Mesothelial cell of epicardium (in vitro differentiated cells): ENCODE measurements at regions not wholly inside any gene's neighbourhood (a gene's known extent, or its start where the extent isn't known, plus 50 kb on each side); places are given as distances from the start of the nearest gene placed in this dataset.

ENCODE experiments used
- DNase-seq, 2 experiments: peaks; one replicate each; pipeline ENCODE4 v3.0.0; 2021; ENCODE audit warnings: low spot score in 2 of 2; ENCODE audit not compliant: unreplicated experiment in 2 of 2
- H3K27ac Mint-ChIP-seq: 2 replicates; pipeline ENCODE4 v1.8.0; 2021; ENCODE audit warnings: mixed read lengths
- H3K27me3 Mint-ChIP-seq: 2 replicates; pipeline ENCODE4 v1.8.0; 2021; ENCODE audit warnings: low read depth, mixed read lengths
- H3K36me3 Mint-ChIP-seq: 2 replicates; pipeline ENCODE4 v1.8.0; 2021; ENCODE audit warnings: mixed read lengths
- H3K4me1 Mint-ChIP-seq: 2 replicates; pipeline ENCODE4 v1.8.0; 2021; ENCODE audit warnings: mixed read lengths
- H3K4me3 Mint-ChIP-seq: 2 replicates; pipeline ENCODE4 v1.8.0; 2021; ENCODE audit warnings: mild to moderate bottlenecking, moderate library complexity, mixed read lengths
- H3K9me3 Mint-ChIP-seq: 2 replicates; pipeline ENCODE4 v1.8.0; 2021; ENCODE audit warnings: mixed read lengths
- TF ChIP-seq, protein P1 (sequence below): fragments of 200-600 bp; sonication (generic); IDR thresholded peaks from one replicate; pipeline ENCODE4 v1.5.0; 2021; ENCODE audit warnings: antibody characterized with exemption; ENCODE audit not compliant: unreplicated experiment

DNA sequence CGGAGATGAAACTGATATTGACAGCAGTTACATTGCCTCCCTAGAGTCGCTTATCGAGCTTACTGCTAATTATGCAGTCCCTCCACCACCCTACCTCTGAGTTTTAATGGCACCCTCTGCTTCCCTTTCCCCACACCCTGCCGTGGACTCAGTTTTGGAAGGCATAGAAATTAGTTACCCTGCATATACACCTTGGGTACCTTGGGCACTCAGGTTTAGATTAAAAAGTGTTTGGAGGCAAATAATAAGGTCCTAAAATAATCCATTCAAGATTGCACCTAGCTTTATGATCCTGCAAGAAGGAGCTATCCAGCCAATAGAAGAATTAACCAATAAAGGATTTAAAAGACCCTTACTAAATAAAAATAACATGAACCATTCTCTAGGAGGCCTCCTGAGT lies 117.8 kb upstream of the AGBL1 start:
- no peaks in the 10 kb centered on the region for H3K9me3 Mint-ChIP-seq
- DNase-seq = no peak
- H3K27me3 Mint-ChIP-seq = peaks cover 20% of the 10 kb centered on the region
- no peaks in the 10 kb centered on the region for H3K36me3 Mint-ChIP-seq
- no peak overlapping the region for H3K27ac Mint-ChIP-seq
- no peak overlapping the region for H3K4me3 Mint-ChIP-seq
- H3K4me1 Mint-ChIP-seq = no peaks in the 10 kb centered on the region
- TF ChIP-seq, protein P1, sequence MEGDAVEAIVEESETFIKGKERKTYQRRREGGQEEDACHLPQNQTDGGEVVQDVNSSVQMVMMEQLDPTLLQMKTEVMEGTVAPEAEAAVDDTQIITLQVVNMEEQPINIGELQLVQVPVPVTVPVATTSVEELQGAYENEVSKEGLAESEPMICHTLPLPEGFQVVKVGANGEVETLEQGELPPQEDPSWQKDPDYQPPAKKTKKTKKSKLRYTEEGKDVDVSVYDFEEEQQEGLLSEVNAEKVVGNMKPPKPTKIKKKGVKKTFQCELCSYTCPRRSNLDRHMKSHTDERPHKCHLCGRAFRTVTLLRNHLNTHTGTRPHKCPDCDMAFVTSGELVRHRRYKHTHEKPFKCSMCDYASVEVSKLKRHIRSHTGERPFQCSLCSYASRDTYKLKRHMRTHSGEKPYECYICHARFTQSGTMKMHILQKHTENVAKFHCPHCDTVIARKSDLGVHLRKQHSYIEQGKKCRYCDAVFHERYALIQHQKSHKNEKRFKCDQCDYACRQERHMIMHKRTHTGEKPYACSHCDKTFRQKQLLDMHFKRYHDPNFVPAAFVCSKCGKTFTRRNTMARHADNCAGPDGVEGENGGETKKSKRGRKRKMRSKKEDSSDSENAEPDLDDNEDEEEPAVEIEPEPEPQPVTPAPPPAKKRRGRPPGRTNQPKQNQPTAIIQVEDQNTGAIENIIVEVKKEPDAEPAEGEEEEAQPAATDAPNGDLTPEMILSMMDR = no peak

DNA sequence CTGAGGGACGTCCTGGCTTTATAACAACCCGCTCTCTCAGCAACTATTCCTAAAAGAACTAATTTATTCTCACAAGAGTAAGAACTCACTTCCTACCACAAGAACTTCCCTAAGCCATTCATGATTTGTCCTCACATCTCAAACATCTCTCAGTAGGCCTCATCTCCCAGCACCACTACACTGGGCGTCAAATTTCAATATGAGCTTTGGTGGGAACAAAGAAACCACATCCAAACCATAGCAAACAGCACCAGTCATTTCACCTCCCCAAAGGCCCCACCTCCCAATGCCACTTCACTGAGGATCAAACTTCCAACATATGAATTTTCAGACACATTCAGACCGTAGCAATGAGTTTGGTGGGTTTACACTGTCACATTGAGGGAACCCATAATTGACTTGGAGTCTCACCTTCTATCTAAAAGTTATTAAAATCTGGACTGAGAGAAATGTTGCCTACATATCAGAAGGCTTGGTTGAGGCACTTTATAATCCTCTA lies 116.4 kb upstream of the AGBL1 start:
- TF ChIP-seq, protein P1 = no peak
- no peaks in the 10 kb centered on the region for H3K4me1 Mint-ChIP-seq
- DNase-seq = no peak
- H3K27ac Mint-ChIP-seq = no peak overlapping the region
- peaks cover 20% of the 10 kb centered on the region for H3K27me3 Mint-ChIP-seq
- H3K36me3 Mint-ChIP-seq = no peaks in the 10 kb centered on the region
- H3K4me3 Mint-ChIP-seq = no peak overlapping the region
- H3K9me3 Mint-ChIP-seq = no peaks in the 10 kb centered on the region

DNA sequence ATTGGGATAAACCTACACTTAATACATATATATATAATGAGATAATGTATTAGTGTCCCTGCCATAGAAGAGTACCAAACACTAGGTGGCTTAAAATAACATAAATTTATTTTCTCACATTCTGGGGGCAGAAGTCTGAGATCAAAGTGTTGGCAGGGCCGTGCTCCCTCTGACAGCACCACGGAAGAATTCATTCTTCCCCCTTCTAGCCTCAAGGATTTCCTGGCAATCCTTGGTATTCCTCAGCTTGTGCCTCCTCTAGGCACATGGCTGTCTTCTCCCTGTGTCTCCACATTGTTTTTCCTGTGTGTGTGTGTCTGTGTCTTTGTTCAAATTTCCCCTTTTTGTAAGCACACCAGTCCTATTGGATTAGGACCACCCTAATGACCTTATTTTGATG lies 115.2 kb upstream of the AGBL1 start:
- Mint-ChIP-seq H3K9me3 (no peaks in the 10 kb centered on the region), H3K4me1 (no peaks in the 10 kb centered on the region), H3K4me3 (no peak overlapping the region), H3K27me3 (peaks cover 18% of the 10 kb centered on the region), H3K36me3 (no peaks in the 10 kb centered on the region), H3K27ac (no peak overlapping the region)
- DNase-seq = no peak
- TF ChIP-seq, protein P1 = no peak

DNA sequence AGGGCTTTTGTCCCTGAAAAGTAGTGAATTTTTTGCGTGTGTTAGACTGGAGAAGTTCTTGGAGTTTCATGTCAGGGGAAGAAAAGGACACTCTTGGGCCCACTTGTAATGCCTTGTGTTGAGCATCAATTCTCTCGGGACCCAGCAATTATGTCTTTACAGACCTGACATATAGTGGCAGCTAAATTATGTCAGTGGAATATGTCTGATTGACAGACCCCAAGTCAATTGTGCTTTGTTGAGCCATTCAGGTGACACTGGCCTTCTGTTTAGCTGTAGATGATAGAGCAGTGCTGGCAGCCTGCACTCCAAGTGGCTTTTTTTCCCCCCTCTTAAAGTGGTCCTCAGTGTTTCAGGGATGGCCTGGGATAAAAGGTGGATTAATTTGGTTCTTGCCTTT lies 112.1 kb upstream of the AGBL1 start:
- no peaks in the 10 kb centered on the region for H3K36me3 Mint-ChIP-seq
- TF ChIP-seq, protein P1 = no peak
- H3K4me3 Mint-ChIP-seq = no peak overlapping the region
- H3K27me3 Mint-ChIP-seq = peaks cover 27% of the 10 kb centered on the region
- H3K9me3 Mint-ChIP-seq = peaks cover 4% of the 10 kb centered on the region
- no peak for DNase-seq
- H3K4me1 Mint-ChIP-seq = no peaks in the 10 kb centered on the region
- H3K27ac Mint-ChIP-seq = no peak overlapping the region

DNA sequence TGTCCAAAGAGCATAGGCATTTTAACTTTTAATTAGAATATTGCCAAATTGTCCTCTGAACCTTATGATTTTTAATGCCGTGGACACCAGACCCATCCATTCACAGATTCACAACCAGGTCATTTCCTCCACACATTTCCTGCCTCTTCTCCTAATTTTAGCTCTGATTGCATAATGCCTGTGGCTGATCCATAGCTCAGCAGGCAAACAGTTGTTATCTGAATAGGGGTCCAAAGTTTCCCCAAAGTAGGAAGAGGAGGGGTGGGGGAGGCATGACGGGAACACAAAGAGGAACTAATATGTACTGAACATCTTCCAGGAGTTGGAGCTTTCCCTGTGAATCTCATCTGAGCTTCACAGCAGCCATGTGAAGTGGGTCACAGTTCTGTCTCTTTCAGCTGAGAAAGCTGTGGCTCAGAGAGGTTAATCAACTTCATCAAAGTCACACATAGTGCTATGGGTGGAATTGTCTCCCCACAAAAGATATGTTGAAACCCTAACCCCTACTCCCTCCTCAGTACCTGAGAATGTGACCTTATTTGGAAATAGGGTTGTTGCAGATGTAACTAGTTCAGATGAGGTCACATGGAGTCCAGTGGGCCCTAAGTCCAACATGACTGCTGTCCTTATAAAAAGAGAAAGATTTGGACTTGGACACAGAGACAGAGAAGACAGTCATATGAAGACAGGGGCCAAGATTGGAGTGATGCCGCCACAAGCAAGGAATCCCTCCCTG lies 106.7 kb upstream of the AGBL1 start:
- Mint-ChIP-seq H3K4me3 (no peak overlapping the region), H3K4me1 (no peaks in the 10 kb centered on the region), H3K9me3 (peaks cover 12% of the 10 kb centered on the region), H3K36me3 (no peaks in the 10 kb centered on the region), H3K27ac (no peak overlapping the region), H3K27me3 (peaks cover 15% of the 10 kb centered on the region)
- TF ChIP-seq, protein P1 = no peak
- no peak for DNase-seq
